ENCODE measurements at regions not wholly inside any gene's neighbourhood (a gene's known extent, or its start where the extent isn't known, plus 50 kb on each side); places are given as distances from the start of the nearest gene placed in this dataset.
"Not testable (repeated sequence)": the region's sequence is repeated elsewhere in the genome, so short reads cannot be mapped to it uniquely, and the experiment has no call there.

GRCh38 chr14:101250948-101251811 lies 310.1 kb upstream of the DIO3 start:
- no peak for DNase-seq

- no peak for DNase-seq
Observed at GRCh38 chr14:101251812-101252442, 309.4 kb upstream of the DIO3 start.

GRCh38 chr14:101252443-101253214 lies 308.7 kb upstream of the DIO3 start:
- DNase-seq = no peak

GRCh38 chr14:101253948-101254347 lies 307.3 kb upstream of the DIO3 start:
- DNase-seq = no peak

GRCh38 chr14:101254805-101255764 lies 306.2 kb upstream of the DIO3 start:
- DNase-seq = no peak

- DNase-seq = no peak
Observed at GRCh38 chr14:101255765-101256125, 305.6 kb upstream of the DIO3 start.

- no peak for DNase-seq
Observed at GRCh38 chr14:101256266-101256665, 305.0 kb upstream of the DIO3 start.

GRCh38 chr14:101257551-101257950 lies 303.7 kb upstream of the DIO3 start:
- no peak for DNase-seq

GRCh38 chr14:101259748-101260147 lies 301.5 kb upstream of the DIO3 start:
- no peak for DNase-seq

- not testable (repeated sequence) for DNase-seq
Observed at GRCh38 chr14:101266441-101266840, 294.9 kb upstream of the DIO3 start.

GRCh38 chr14:101273091-101273490 lies 288.2 kb upstream of the DIO3 start:
- no peak for DNase-seq

GRCh38 chr14:101276309-101277091 lies 284.8 kb upstream of the DIO3 start:
- DNase-seq = no peak

GRCh38 chr14:101282418-101282817 lies 278.9 kb upstream of the DIO3 start:
- DNase-seq = no peak

GRCh38 chr14:101284711-101285110 lies 276.6 kb upstream of the DIO3 start:
- DNase-seq = no peak

GRCh38 chr14:101286271-101287018 lies 274.9 kb upstream of the DIO3 start:
- DNase-seq = no peak

- no peak for DNase-seq
Observed at GRCh38 chr14:101288436-101289229, 272.7 kb upstream of the DIO3 start.

GRCh38 chr14:101289230-101289690 lies 272.0 kb upstream of the DIO3 start:
- no peak for DNase-seq

GRCh38 chr14:101289911-101290310 lies 271.4 kb upstream of the DIO3 start:
- DNase-seq = no peak

- no peak for DNase-seq
Observed at GRCh38 chr14:101290611-101291010, 270.7 kb upstream of the DIO3 start.

GRCh38 chr14:101291390-101291789 lies 269.9 kb upstream of the DIO3 start:
- no peak for DNase-seq

Data from cerebellar nuclear complex (tissue), 1 donor.